8988T (cell line): ENCODE measurements at regions not wholly inside any gene's neighbourhood (a gene's known extent, or its start where the extent isn't known, plus 50 kb on each side); places are given as distances from the start of the nearest gene placed in this dataset.

ENCODE experiments used
- DNase-seq: peaks from one replicate; pipeline ENCODE4 v3.0.0; 2011

DNA sequence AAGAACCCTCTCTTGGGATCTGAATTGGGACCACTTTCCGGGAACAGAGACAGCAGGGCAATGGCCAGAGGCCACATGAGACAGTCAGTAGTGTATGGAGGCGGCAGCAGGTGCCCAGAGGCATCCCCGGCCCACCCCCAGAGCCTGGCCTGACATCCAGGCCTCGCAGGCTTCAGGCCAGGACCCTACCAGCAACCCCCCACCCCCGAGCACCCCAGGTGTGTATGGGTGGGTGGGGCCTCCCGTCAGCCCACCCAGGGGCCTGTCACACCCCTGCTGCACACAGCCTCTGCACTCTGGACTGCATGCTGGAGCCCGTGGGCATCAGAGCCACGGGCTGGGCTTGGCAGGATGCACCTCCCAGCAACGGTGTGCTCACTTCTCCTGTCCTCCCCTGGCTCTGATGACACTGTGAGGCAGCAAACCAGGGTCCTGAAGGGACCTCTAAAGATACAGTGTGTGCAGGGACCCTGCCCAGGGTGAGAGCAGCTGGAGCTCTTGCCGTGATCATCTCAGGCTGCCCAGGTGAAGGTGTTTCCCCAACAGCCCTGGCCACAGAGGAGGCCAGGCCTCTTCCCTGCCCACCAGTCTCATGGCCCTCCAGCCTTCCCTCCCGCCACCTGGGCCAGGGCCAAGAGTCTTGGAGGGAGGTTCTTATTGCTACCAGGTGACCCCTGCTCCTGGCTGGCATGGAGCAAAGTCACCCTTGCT lies 88.8 kb upstream of the SEPTIN5 start:
- no peak for DNase-seq

DNA sequence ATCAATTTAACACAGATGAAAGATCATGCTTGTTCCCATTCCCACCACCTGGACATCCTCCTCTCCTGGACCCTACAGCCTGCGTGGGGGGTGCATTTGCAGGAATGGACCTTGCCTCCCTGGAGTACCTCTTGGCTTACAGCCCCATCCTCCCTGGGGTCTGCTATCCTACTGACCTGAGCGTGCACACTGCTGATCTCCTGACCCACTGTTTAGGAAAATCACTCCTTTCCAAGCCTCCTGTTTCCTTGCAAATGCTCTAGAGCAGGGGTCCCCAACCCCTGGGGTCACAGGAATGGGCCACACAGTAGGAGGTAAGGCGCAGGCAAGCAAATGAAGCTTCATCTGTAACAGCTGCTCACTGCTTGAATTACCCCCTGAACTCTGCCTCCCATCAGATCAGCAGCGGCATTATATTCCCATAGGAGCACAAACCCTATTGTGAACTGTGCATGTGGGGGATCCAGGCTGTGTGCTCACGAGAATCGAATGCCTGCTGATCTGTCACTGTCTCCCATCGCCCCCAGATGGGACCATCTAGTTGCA lies 88.2 kb upstream of the SEPTIN5 start:
- DNase-seq, result no peak

DNA sequence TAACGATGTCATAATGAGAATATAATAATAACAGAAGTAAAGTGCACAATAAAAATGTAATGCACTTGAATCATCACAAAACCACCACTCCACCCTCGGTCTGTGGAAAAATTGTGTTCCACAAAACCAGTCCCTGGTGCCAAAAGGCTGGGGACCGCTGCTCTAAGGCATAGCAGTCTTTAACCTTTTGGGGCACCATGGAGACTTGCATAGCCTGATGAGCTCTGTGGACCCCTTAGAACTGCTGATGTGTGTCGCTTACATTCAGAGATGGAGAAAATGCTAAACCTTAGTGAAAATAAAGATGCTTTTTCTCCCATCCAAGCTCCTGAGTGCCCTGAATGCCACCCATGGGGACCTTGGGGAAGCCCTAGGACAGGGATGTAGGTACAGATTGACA lies 87.6 kb upstream of the SEPTIN5 start:
- DNase-seq, result no peak

DNA sequence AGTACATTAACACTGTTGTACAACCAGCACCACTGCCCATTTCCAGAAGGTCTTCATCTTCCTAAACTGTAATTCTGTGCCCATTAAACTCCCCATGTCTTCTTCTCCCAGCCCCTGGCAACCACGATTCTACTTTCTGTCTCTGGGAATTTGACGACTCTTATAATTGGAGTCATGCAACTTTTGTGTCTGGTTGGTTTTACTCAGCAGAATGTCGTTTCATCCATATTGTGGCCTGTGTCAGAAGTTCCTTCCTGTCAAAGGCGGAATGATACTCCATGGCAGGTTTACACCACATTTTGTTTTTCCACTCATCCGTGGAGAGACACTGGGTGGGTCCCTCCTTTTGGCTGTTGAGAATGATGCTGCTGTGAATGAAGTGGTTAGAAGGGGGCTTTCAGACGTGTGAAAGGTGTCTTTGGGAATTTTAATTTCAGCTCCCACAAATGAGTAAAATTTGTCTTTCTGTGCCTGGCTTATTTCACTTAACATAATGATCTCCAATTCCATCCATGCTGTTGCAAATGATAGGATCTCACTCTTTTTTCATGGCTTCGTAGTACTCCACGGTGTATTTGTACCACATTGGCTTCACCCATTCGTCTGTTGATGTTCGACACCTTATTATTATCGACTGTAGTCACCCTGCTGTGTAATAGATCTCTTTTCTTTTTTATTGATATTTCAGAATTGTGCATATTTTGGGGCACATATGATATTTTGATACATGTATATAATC lies 86.1 kb upstream of the SEPTIN5 start:
- DNase-seq, result no peak

DNA sequence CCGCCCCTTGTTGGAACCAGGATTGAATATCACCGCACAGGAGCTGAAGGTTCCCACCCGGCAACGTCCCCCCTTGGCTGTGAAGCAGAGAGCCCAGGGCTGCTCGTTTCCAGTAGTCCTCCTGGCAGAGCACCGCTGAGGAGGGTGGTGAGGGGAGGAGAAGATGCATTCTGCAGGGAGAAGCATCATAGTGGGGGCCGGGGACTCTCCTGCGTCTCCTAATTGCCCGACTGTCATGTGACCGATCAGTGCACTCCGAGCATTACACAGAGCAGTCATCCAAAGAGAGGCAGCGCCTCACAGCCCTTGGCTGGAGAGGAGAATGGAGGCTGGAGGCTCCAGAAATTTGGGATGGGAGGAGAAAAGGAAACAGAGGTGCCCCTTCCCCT lies 85.0 kb upstream of the SEPTIN5 start:
- DNase-seq, result no peak

DNA sequence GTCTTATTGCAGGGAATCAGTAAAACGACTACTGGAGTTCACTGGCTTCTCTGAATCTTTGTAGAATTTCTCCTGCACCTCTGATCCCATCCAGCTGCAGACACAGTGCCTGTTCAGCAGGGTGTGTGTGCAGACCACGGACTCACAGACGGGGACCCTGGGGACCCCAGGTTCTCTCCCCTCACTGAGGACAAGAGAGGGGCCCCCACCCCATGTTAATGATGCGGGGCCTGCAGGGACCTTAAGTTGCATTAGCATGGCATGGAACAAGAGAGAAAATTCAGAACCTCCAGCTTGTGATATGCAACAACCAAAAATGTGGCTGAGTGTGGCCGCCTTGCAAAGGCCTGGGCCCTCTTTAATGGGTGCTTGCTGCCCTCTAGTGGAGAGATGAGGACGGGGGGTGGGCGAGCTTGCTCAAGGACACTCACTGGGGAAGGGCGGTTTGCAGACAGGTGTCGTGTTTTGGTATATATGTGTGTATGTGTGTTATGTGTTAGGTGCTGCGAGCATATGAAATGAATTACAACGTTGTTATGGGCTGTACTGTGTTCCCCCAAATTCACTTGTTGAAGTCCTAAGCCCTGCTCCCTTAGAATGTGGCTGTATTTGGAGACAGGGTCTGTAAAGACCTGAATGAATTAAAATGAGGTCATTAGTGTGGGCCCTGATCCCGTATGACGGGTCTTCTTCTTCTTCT lies 84.4 kb upstream of the SEPTIN5 start:
- DNase-seq, result peak; percentile 84

DNA sequence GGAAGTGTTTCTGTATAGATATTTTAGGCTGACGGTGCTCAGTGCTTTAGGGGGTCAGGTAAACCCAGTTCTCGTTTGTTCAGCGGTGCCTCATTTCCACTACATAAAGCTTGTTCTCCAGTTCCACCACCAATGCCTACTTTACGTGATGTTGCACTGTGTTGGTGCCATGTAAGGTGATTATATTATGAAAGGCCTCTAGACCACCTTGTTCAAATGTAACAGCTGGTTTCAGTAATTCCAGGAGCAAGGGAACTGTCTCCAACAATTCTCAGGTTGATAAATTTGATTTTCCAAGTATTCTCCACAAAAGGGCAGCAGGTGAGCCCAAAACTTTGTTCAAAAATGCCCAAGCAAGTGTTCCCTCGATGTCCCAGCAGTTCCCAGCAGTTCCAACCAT lies 83.7 kb upstream of the SEPTIN5 start:
- no peak for DNase-seq

DNA sequence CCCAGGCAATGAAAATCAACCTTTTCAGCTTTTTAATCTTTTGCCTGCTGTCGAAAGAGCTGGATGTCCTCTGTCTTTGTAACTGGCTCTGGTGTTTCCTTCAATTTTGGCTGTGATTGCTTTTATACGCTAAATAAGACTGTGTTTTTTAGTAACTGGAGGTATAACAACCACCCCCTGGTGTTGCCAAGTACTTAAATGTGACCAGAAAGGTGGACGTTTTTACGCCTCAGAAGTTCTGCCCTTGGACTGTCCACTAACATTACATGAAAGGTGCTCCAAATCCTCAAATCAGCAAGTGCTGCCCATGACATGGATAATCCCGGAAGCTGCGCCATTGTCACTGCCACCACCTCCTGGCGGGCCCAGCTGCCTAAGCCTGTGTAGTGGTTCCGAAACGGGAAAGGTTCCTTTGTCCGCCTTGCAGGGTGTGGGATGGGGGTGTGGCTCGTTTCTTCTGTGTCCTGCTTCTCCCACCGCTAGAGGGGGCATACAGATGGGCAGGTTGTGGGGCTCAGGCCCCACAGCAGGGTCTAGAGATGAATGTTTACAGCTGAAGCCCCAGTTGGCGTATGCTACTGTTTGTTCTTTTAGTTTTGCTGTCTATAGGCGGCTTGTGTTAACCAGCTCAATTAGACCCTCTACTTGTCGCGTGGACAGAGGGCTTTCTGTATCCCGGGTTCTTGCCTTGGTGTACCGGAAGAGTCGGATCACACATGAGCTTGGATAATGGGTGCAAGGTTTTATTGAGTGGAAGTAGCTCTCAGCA lies 82.2 kb upstream of the SEPTIN5 start:
- peak; percentile 63 for DNase-seq

DNA sequence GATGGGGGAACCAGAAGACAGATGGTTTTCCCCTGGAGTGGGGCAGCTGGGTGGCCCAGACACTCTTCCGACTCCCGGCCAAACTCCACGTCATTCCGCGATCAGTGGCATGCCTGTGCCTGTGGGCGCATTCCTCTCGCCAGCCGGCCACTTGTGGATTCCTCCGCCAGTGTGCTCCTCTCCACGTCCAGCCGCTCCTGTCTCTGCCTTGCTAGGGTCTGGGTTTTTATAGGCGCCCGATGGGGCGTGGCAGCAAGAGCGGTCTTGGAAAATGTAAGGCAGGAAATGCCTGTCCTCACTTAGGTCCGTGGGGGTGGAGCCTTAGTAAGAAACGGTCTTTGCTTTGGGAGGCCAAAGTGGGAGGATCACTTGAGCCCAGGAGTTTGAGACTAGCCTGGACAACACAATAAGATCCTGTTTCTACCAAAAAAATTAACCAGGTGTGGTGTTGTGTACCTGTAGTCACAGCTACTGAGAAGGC lies 81.6 kb upstream of the SEPTIN5 start:
- DNase-seq, result no peak

DNA sequence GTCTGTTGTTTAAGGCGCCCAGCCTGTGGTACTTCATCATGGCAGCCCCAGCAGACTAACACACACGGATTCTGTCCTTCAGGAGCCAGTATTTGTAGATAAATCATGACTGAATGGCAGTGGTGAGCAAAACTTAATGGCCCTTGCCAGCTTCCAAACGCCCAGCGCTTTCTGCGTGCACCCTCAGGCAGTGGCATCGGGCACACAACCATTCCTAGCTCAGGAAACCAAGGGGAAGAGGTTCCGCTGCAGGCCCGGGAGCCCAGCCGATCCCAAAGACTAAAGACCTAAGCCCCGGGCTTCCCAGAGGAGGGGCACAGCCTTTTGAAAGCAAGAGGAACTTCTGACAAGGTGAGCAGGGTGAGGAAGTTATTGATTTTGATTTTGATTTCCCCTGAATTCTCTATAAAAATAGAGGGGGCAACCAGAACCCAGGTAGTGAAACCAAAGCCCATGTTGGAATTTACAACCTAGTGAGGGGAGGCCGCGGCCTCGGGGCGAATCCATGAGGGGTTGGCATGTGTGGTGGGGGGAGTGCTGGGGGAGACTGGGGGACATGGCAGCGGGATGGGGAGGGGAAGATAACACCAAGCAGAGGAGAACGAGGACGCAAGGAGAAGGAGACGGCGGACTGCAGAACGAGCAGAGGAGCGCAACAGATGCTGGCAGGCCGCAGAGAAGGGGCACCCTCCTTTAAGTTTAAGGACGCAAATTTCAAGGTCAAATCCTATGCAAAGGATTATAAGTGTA lies 79.9 kb upstream of the SEPTIN5 start:
- DNase-seq, result no peak

DNA sequence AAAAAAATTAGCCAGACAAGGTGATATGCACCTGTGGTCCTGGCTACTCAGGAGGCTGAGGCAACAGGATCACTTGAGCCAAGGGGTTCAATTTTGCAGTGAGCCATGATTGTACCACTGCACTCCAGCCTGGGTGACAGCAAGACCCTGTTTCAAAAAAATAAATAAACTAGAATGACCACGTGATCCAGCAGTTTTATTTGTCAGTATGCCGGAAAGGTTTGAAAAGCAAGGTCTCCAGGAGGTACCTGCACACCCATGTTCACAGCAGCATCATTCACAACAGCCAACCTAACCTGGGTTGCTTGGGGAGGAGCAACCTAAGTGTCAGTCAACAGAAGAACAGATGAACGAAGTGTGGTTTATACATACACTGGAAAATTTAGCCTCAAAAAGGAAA lies 78.7 kb upstream of the SEPTIN5 start:
- DNase-seq, result no peak

DNA sequence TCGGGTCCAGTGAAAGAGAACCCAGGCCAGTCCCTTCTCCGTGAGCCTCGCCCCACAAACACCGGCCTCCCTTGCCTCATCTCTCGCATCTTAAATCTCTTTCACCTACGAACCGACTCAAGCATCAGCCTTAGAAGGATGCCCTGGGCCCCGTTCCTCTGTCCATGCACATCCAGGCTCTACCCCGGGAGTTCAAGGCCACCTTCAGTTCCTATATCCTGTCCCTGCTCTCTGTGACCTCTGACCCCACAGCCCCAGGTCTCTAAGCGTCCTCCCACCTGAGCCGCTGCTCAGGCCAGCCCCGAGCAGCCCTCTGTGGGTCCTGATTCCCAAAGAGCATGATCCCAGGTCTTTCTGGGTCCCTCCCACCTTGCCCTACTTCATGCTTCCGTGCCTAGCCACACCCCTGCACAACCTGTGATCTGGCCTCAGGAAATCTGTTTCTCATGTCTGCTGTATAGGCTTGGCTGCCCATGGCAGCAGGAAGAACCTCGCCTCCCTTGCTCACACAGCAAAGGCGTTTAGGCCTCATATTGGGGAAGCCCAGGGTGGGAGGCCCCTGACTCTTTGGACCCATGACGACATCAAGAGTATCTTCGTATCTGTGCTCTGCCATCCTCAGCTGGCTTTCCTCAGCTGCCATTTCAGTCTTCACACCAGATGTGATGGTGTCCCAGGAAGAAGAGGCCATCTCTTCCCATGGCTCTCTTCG lies 77.5 kb upstream of the SEPTIN5 start:
- no peak for DNase-seq

DNA sequence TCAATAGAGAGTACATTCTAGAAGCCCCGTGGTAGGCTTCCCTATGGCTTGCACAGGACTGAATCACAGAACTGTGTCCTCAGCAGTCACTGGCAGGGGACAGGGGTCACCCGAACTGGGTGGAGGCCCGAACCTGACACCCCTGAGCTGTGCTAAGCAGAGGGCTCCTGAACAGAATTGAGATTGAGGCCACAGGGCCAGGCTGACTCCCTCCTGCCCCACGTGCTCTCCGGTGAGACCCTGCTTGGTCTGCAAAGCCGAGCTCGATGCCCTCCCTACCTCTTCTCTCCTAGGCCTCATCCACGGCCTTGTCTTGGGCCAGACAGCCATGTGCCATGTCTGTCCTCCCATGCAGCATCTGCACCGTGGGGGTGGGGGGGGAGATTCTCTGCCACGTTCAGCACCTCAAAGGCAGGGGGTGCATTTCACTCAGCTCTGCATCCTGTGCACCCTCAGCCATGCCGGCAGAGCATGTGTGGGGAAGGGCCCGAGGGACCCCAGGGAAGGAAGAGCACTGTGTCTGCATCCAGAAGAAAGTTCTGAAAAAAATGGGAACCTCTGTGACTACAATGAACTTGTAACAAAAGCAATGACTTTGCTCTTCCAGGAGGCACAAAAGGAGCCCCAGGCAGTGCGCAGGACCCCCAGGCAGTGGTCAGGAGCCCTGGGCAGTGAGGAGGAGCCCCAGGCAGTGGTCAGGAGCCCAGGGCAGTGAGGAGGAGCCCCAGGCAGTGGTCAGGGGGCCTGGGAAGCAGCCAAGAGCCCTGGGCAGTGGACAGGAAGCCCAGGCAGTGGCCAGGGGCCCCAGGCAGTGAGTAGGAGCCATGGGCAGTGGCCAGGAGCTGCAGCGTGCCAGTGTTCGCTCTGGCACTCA lies 76.7 kb upstream of the SEPTIN5 start:
- DNase-seq, result no peak

DNA sequence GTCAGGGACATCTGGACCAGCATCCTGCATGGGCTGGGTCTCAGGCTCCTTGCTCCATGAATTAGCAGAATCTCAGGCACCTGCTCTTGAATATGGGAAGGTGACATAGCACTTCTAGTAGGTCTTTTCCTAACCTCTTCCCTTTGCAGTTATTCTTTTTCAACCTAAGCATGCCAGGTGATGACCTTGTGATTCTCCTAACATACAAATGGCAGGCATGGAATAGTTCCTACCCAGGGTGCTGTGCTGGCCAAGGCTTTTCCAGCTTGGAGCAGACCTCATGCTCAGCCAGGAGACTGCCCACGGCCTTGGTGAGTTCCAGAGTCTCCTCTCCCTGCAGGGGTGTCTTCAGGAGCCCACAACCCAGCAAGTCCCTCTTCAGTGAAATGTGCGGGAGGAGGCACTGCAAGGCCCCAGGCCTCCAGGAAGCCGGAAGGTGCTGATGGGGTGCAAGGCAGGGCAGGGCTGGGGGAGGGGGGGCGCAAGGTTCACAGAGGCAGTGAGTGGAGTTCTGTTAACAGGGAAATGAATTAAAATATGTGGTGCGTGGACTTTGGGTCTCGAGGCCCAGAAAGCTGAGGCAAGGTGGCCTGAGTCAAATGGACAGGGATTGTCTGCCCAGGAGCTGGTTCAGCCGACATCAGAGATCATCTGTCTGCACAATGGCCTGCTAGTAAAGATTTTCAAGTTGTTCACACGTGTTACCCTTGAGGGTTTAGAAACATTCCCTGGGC lies 75.9 kb upstream of the SEPTIN5 start:
- no peak for DNase-seq

DNA sequence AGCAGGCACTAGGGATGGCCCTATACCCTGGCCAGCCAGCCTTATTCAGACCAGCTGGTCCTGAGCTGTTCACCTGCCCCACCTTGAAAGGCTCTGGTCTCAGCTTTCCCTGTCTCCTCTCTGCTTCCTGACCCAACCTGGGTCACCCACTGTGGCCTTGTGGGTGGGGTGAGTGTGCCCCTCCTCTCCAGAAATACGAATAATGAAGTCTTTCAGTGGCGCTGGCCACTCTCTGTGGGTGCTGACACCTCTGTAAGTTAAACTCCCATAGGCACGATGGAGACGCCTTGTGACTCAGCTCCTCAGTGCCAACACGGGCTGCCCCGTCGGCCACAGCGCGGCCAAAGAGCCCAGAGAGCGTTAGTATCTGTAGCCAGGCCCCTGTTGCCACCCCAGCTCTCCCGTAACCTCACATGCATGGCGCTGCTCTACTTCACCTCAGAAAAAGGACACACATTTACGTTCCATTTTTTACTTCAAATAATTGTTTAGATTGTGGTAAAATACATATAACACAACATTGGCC lies 74.6 kb upstream of the SEPTIN5 start:
- no peak for DNase-seq

DNA sequence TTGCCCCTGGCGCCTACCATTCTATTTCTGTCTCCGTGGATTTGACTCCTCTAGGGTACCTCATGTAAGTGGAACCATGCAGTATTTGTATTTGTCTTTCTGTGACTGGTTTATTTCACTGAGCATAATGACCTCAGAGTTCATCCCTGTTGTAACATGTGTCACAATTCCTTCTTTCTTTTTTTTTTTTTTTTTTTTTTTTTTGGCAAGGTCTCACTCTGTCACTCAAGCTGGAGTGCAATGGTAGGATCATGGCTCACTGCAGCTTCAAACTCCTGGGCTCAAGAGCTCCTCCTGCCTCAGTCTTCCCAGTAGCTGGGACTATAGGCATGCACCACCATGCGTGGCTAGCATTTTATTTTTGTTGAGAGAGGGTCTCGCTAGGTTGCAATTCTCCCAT lies 74.0 kb upstream of the SEPTIN5 start:
- no peak for DNase-seq

DNA sequence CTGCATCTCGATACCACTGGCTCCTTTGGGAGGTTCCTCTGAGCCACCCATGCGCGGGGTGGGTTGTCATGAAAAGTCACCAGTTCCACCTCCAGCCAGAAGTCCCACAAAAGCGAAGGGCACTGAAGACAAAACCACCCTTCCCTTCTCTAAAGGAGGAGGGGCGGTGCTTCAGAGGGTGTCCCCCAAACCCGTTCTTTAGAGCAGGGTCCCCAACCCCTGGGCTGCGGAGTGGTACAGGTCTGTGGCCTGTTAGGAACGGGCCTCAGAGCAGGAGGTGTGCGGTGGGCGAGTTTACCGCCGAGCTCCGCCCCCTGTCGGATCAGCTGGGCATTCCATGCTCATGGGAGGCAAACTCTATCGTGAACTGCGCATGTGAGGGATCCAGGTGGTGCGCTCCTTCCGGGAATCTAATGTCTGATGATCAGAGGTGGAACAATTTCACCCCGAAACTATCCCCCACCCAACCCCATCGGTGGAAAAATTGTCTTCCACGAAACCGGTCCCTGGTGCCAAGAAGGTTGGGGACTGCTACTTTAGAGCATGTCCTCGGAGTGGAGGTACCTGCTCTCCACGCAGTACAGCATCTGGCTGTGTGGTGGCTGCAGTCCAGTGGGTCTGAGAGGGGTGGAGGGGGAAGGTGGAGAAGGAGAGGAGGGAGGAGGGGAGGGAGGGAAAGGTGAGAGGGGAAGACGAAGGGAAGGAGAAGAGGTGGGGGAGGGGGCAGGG lies 72.9 kb upstream of the SEPTIN5 start:
- no peak for DNase-seq

DNA sequence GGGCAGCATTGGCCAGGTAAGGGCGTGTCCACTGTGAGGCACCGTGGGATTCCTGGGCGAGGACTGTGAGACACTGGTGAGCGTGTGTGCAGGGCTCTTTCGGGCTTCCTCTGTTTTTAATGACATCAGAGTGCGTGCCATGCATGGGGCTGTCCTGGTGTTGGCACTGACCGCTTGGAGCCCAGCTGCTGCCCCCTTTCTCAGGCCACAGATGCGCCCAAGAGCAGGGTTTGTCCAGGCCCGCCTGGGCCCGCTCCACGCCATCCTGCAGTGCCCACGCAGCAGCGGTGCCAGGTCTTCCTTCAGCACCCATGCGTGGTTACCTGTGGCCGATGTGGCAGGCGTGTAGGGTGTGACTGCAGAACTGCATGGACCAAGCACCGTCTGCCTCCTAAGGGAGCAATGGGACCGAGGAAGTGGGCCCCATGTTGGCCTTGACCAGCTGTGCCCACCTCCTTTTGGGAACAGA lies 72.3 kb upstream of the SEPTIN5 start:
- DNase-seq, result no peak
